ENCODE measurements at regions not wholly inside any gene's neighbourhood (a gene's known extent, or its start where the extent isn't known, plus 50 kb on each side); places are given as distances from the start of the nearest gene placed in this dataset.

DNA sequence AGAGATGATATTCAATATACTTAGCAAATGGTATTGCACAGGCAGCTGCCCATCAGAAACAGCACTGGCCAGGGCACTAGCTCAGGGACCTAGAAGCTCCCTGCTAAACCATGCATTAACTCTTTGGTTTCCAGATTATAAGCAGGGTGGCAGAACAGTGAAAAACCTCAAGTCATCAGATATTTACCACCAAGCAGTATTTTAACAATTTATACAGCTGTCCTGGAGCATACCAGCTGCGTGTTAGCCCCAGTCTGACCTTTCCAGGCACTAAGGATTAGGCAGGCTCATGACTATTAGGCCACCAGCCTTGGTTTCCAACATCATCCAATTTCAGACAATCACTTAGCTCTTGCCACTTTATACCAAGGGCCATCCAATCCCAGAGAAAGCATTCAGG lies 326.5 kb downstream of the CAAP1 start:
- no peak for TF ChIP-seq EP300 (IDR thresholded peaks at IDR 0.05)
- WGBS, 3 donors: 35 to 53% (median 44%) methylated on average over 1 of the region's 1 CpG
- intact Hi-C loops (cut with DNase I): no loop called here
- Histone ChIP-seq H3K4me1 (ENCODE audit: insufficient read depth) (no peaks in the 10 kb centered on the region), H3K36me3 (no peaks in the 10 kb centered on the region), H3K27me3 (no peaks in the 10 kb centered on the region), H3K9me3 (no peaks in the 10 kb centered on the region), H3K27ac (no peak overlapping the region), H3K4me3 (no peak overlapping the region)
- no peak for DNase-seq

- Histone ChIP-seq H3K4me1 (ENCODE audit: insufficient read depth) (no peaks in the 10 kb centered on the region), H3K27me3 (no peaks in the 10 kb centered on the region), H3K4me3 (no peak overlapping the region), H3K9me3 (no peaks in the 10 kb centered on the region), H3K36me3 (no peaks in the 10 kb centered on the region), H3K27ac (no peak overlapping the region)
- 49 to 62% (median 51%) methylated on average over 2 of the region's 2 CpGs for WGBS, 3 donors
- DNase-seq: no peak
- TF ChIP-seq EP300 (IDR thresholded peaks at IDR 0.05) (no peak), POLR2A (IDR thresholded peaks at IDR 0.05) (no peak)
- TF ChIP-seq, protein P1, sequence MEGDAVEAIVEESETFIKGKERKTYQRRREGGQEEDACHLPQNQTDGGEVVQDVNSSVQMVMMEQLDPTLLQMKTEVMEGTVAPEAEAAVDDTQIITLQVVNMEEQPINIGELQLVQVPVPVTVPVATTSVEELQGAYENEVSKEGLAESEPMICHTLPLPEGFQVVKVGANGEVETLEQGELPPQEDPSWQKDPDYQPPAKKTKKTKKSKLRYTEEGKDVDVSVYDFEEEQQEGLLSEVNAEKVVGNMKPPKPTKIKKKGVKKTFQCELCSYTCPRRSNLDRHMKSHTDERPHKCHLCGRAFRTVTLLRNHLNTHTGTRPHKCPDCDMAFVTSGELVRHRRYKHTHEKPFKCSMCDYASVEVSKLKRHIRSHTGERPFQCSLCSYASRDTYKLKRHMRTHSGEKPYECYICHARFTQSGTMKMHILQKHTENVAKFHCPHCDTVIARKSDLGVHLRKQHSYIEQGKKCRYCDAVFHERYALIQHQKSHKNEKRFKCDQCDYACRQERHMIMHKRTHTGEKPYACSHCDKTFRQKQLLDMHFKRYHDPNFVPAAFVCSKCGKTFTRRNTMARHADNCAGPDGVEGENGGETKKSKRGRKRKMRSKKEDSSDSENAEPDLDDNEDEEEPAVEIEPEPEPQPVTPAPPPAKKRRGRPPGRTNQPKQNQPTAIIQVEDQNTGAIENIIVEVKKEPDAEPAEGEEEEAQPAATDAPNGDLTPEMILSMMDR (IDR thresholded peaks at IDR 0.05): no peak
- intact Hi-C loops (cut with DNase I): no loop called here
Measured at GRCh38 chr9:26565118-26565517, 327.5 kb downstream of the CAAP1 start.

GRCh38 chr9:26562338-26562737 lies 330.3 kb downstream of the CAAP1 start:
- intact Hi-C loops (cut with DNase I): no loop called here
- no peak for TF ChIP-seq EP300 (IDR thresholded peaks at IDR 0.05)
- TF ChIP-seq POLR2A (IDR thresholded peaks at IDR 0.05): no peak
- TF ChIP-seq, protein P1 (IDR thresholded peaks at IDR 0.05): no peak
- 77 to 98% (median 79%) methylated on average over 1 of the region's 1 CpG for WGBS, 3 donors
- Histone ChIP-seq H3K27me3 (no peaks in the 10 kb centered on the region), H3K4me3 (no peak overlapping the region), H3K36me3 (no peaks in the 10 kb centered on the region), H3K27ac (no peak overlapping the region), H3K9me3 (no peaks in the 10 kb centered on the region), H3K4me1 (ENCODE audit: insufficient read depth) (no peaks in the 10 kb centered on the region)
- DNase-seq: no peak

GRCh38 chr9:26561928-26562327 lies 330.7 kb downstream of the CAAP1 start:
- H3K27me3 ChIP-seq: no peaks in the 10 kb centered on the region
- no peak overlapping the region for H3K27ac ChIP-seq
- intact Hi-C loops (cut with DNase I): no loop called here
- H3K9me3 ChIP-seq: no peaks in the 10 kb centered on the region
- H3K4me1 ChIP-seq (ENCODE audit: insufficient read depth): no peaks in the 10 kb centered on the region
- no peak overlapping the region for H3K4me3 ChIP-seq
- 76 to 81% (median 80%) methylated on average over 3 of the region's 3 CpGs for WGBS, 3 donors
- TF ChIP-seq, protein P1 (IDR thresholded peaks at IDR 0.05): no peak
- TF ChIP-seq EP300 (IDR thresholded peaks at IDR 0.05) (no peak), POLR2A (IDR thresholded peaks at IDR 0.05) (no peak)
- no peaks in the 10 kb centered on the region for H3K36me3 ChIP-seq
- no peak for DNase-seq

DNA sequence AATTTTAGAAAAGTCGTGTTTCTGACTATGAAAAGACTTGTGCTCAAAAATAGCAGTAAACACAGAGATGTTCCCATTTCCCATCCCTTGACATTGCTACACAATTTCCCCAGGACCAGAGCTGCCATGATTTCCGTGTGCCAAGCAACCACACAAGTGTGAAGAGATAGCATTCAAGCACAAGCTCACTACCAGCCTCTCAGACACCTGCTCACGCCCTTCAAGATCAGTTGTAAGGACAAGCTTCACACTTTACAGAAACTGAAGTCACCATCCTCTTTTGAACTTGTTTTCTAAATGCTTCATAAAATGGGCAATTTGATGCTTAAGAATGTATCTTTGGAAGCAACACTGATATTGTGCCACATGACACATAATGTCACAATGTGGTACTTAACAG lies 333.1 kb downstream of the CAAP1 start:
- intact Hi-C loops (cut with DNase I): no loop called here

More for the DNA sequence above, 333.1 kb downstream of the CAAP1 start:
- Histone ChIP-seq H3K4me1 (ENCODE audit: insufficient read depth) (no peaks in the 10 kb centered on the region), H3K36me3 (no peaks in the 10 kb centered on the region), H3K9me3 (no peaks in the 10 kb centered on the region), H3K27ac (no peak overlapping the region), H3K27me3 (no peaks in the 10 kb centered on the region), H3K4me3 (no peak overlapping the region)
- TF ChIP-seq POLR2A (IDR thresholded peaks at IDR 0.05) (no peak), EP300 (IDR thresholded peaks at IDR 0.05) (no peak)
- TF ChIP-seq, protein P1 (IDR thresholded peaks at IDR 0.05): no peak
- DNase-seq: no peak
- 69 to 88% (median 81%) methylated on average over 3 of the region's 3 CpGs for WGBS, 3 donors
